ENCODE measurements at regions not wholly inside any gene's neighbourhood (a gene's known extent, or its start where the extent isn't known, plus 50 kb on each side); places are given as distances from the start of the nearest gene placed in this dataset.

- no peaks in the 10 kb centered on the region for H3K9me3 ChIP-seq
- H3K27me3 ChIP-seq, result no peaks in the 10 kb centered on the region
- DNase-seq, result no peak
- H3K4me3 ChIP-seq, result no peak overlapping the region
- intact Hi-C loops (cut with DNase I; ENCODE audit: low total_unique reads), result no loop called here
- 74 to 82% methylated on average over 2 of the region's 2 CpGs for WGBS, 2 donors
- H3K36me3 ChIP-seq (ENCODE audit: low read depth, missing control alignments), result no peaks in the 10 kb centered on the region
- H3K4me1 ChIP-seq, result no peaks in the 10 kb centered on the region
- no peak overlapping the region for H3K27ac ChIP-seq
- no peak for TF ChIP-seq CTCF (IDR thresholded peaks at IDR 0.05)
- TF ChIP-seq POLR2A (IDR thresholded peaks at IDR 0.05), result no peak
Observed at GRCh38 chr4:81903212-81903611, 431.5 kb upstream of the RASGEF1B start.

GRCh38 chr4:81898862-81899504 lies 427.3 kb upstream of the RASGEF1B start:
- intact Hi-C loops (cut with DNase I; ENCODE audit: low total_unique reads), result no loop called here
- no peak overlapping the region for H3K27ac ChIP-seq
- H3K27me3 ChIP-seq, result no peaks in the 10 kb centered on the region
- H3K4me3 ChIP-seq, result no peak overlapping the region
- TF ChIP-seq CTCF (IDR thresholded peaks at IDR 0.05), result no peak
- no peak for TF ChIP-seq POLR2A (IDR thresholded peaks at IDR 0.05)
- DNase-seq, result no peak
- no peaks in the 10 kb centered on the region for H3K9me3 ChIP-seq
- WGBS, 2 donors, result 68 to 75% methylated on average over 4 of the region's 4 CpGs
- H3K4me1 ChIP-seq, result no peaks in the 10 kb centered on the region
- no peaks in the 10 kb centered on the region for H3K36me3 ChIP-seq (ENCODE audit: low read depth, missing control alignments)

GRCh38 chr4:81896936-81897335 lies 425.2 kb upstream of the RASGEF1B start:
- no peak for TF ChIP-seq POLR2A (IDR thresholded peaks at IDR 0.05)
- no peak for TF ChIP-seq CTCF (IDR thresholded peaks at IDR 0.05)
- Histone ChIP-seq H3K27ac (no peak overlapping the region), H3K27me3 (no peaks in the 10 kb centered on the region), H3K36me3 (ENCODE audit: low read depth, missing control alignments) (no peaks in the 10 kb centered on the region), H3K9me3 (no peaks in the 10 kb centered on the region), H3K4me1 (no peaks in the 10 kb centered on the region), H3K4me3 (no peak overlapping the region)
- intact Hi-C loops (cut with DNase I; ENCODE audit: low total_unique reads), result no loop called here
- WGBS, 2 donors, result 92 to 96% methylated on average over 6 of the region's 6 CpGs
- DNase-seq, result no peak

GRCh38 chr4:81891005-81891996 lies 419.6 kb upstream of the RASGEF1B start:
- no peak for DNase-seq
- TF ChIP-seq CTCF (IDR thresholded peaks at IDR 0.05), result no peak
- no peak for TF ChIP-seq POLR2A (IDR thresholded peaks at IDR 0.05)
- WGBS, 2 donors, result 55 to 67% methylated on average over 7 of the region's 7 CpGs
- Histone ChIP-seq H3K27me3 (no peaks in the 10 kb centered on the region), H3K9me3 (no peaks in the 10 kb centered on the region), H3K4me1 (no peaks in the 10 kb centered on the region), H3K27ac (no peak overlapping the region), H3K4me3 (no peak overlapping the region), H3K36me3 (ENCODE audit: low read depth, missing control alignments) (no peaks in the 10 kb centered on the region)
- intact Hi-C loops (cut with DNase I; ENCODE audit: low total_unique reads), result no loop called here
